H1 (cell line): ENCODE measurements at regions not wholly inside any gene's neighbourhood (a gene's known extent, or its start where the extent isn't known, plus 50 kb on each side); places are given as distances from the start of the nearest gene placed in this dataset.

Experiments used
- ATF3 ChIP-seq: IDR thresholded peaks from 2 replicates; pipeline ENCODE4 v1.6.1; 2011; ENCODE audit warnings: low read depth, mild to moderate bottlenecking, low read length; ENCODE audit not compliant: insufficient read depth
- CTCF ChIP-seq, 3 experiments: IDR thresholded peaks; 1 replicate in 2 of 3; 2 replicates in 1 of 3; pipeline versions ENCODE4 v1.5.1 to v1.6.1; 2011; ENCODE audit warnings: low read length in 3 of 3, mild to moderate bottlenecking in 3 of 3, inconsistent platforms in 2 of 3, low read depth in 1 of 3, moderate library complexity in 1 of 3; ENCODE audit not compliant: insufficient read depth in 1 of 3; ENCODE audit errors: control extremely low read depth in 1 of 3
- GTF2F1 ChIP-seq: IDR thresholded peaks from 2 replicates; pipeline ENCODE4 v1.6.1; 2012; ENCODE audit warnings: low read depth, low read length, improper control_type of control experiment, borderline replicate concordance
- NANOG ChIP-seq: IDR thresholded peaks from 2 replicates; pipeline ENCODE4 v1.6.1; 2011; ENCODE audit warnings: low read length, low read depth, mild to moderate bottlenecking, inconsistent platforms; ENCODE audit not compliant: insufficient read depth, poor library complexity, severe bottlenecking
- POLR2A ChIP-seq, 2 experiments: IDR thresholded peaks; 1 replicate in 1 of 2; 2 replicates in 1 of 2; pipeline ENCODE4 v1.6.1; 2011; ENCODE audit warnings: low read depth in 2 of 2, low read length in 2 of 2, mild to moderate bottlenecking in 2 of 2; ENCODE audit errors: control extremely low read depth in 1 of 2
- TF ChIP-seq, protein P1 (sequence below): IDR thresholded peaks from 2 replicates; pipeline ENCODE4 v1.6.1; 2012; ENCODE audit warnings: inconsistent platforms

- no peak for TF ChIP-seq CTCF (IDR thresholded peaks at IDR 0.05; ENCODE audit: control extremely low read depth in 1 of 3, insufficient read depth in 1 of 3, low read depth in 1 of 3, low read length in 3 of 3)
- no peak for TF ChIP-seq GTF2F1
- no peak for TF ChIP-seq NANOG
- TF ChIP-seq POLR2A (IDR thresholded peaks at IDR 0.05; ENCODE audit: control extremely low read depth in 1 of 2, low read depth in 2 of 2, low read length in 2 of 2), result no peak
- TF ChIP-seq, protein P1, sequence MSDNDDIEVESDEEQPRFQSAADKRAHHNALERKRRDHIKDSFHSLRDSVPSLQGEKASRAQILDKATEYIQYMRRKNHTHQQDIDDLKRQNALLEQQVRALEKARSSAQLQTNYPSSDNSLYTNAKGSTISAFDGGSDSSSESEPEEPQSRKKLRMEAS, result no peak
- no peak for TF ChIP-seq ATF3
Observed at GRCh38 chr3:86333636-86334035, 657.3 kb downstream of the VGLL3 start (continued).
